ENCODE measurements at regions not wholly inside any gene's neighbourhood (a gene's known extent, or its start where the extent isn't known, plus 50 kb on each side); places are given as distances from the start of the nearest gene placed in this dataset.

DNA sequence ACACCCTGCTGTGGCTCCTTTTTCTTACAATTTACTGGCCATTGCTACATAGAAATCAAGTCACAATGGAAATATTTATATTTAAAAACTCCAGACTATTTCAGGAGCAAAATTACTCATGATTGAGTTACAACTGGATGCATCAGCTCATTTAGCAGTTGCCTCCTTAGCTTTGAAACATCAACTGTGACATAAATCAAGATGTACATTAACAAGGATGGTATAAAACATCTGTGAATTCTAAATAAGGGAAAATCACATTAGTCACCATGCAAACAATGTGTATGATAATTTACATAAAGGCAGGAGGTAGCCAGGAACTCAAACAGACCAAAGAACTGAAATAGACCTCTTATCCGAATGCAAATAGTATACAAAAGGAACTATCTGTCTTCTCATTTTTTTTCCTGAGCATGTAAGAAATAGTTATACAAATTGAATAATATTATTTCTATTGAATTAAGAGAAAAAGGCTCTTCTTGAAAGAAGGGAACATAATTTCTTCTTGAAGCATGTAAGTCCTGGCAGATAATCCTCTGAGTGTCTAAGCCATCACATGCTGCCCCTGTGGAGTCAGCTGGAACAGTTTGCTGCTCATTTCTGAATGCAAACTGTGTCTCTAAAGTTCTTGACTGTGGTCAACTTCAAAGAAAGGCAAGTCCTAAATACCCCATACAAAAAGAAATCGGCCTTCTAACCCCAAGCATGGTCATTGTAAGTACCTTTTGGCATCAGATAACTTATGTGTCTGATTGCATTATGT lies 151.2 kb downstream of the NAA11 start:
- no peak overlapping the region for H2AK5ac ChIP-seq (ENCODE audit: low read length)
- H3K79me1 ChIP-seq (ENCODE audit: low read length): no peaks in the 10 kb centered on the region
- no peaks in the 10 kb centered on the region for H3K79me2 ChIP-seq (ENCODE audit: control insufficient read depth, insufficient read depth, low read length)
- H3K4me1 ChIP-seq (ENCODE audit: control insufficient read depth, low read depth, low read length): no peaks in the 10 kb centered on the region
- H3K18ac ChIP-seq (ENCODE audit: low read length): no peak overlapping the region
- H3K27me3 ChIP-seq (ENCODE audit: insufficient read depth, low read length, poor library complexity): no peaks in the 10 kb centered on the region
- H3K27ac ChIP-seq (ENCODE audit: low read depth, low read length): no peak overlapping the region
- no peak overlapping the region for H2BK15ac ChIP-seq (replicated peaks; ENCODE audit: low read depth)
- no peak for DNase-seq
- no peak overlapping the region for H3K23ac ChIP-seq (ENCODE audit: low read length)
- no peak overlapping the region for H3K56ac ChIP-seq (ENCODE audit: low read length)
- H4K8ac ChIP-seq (ENCODE audit: low read depth, low read length): no peak overlapping the region
- H3K4ac ChIP-seq (ENCODE audit: low read depth, low read length): no peak overlapping the region
- H2BK120ac ChIP-seq (ENCODE audit: low read depth, low read length): no peak overlapping the region
- WGBS (ENCODE audit: extremely low coverage, insufficient coverage, low lambda C conversion rate): no CpG with 5 or more reads among the region's 2 CpGs
- H3K4me3 ChIP-seq (ENCODE audit: low read length): no peak overlapping the region
- H3K36me3 ChIP-seq (ENCODE audit: control insufficient read depth, insufficient read depth, low read length): no peaks in the 10 kb centered on the region
- H4K5ac ChIP-seq (ENCODE audit: low read length): no peak overlapping the region
- no peak overlapping the region for H3K4me2 ChIP-seq (ENCODE audit: low read length)
- H3K9ac ChIP-seq (ENCODE audit: low read length): no peak overlapping the region
- H2BK5ac ChIP-seq (ENCODE audit: low read length): no peak overlapping the region

- no peak overlapping the region for H3K4ac ChIP-seq (ENCODE audit: low read depth, low read length)
- H3K9ac ChIP-seq (ENCODE audit: low read length): no peak overlapping the region
- no peak overlapping the region for H2BK5ac ChIP-seq (ENCODE audit: low read length)
- H3K4me3 ChIP-seq (ENCODE audit: low read length): no peak overlapping the region
- H3K36me3 ChIP-seq (ENCODE audit: control insufficient read depth, insufficient read depth, low read length): no peaks in the 10 kb centered on the region
- H3K18ac ChIP-seq (ENCODE audit: low read length): no peak overlapping the region
- no CpG with 5 or more reads among the region's 2 CpGs for whole genome bisulfite sequencing (ENCODE audit: extremely low coverage, insufficient coverage, low lambda C conversion rate)
- no peak overlapping the region for H4K5ac ChIP-seq (ENCODE audit: low read length)
- no peak overlapping the region for H2AK5ac ChIP-seq (ENCODE audit: low read length)
- H3K4me2 ChIP-seq (ENCODE audit: low read length): no peak overlapping the region
- no peaks in the 10 kb centered on the region for H3K4me1 ChIP-seq (ENCODE audit: control insufficient read depth, low read depth, low read length)
- no peaks in the 10 kb centered on the region for H3K79me1 ChIP-seq (ENCODE audit: low read length)
- H3K56ac ChIP-seq (ENCODE audit: low read length): no peak overlapping the region
- H2BK120ac ChIP-seq (ENCODE audit: low read depth, low read length): no peak overlapping the region
- no peak overlapping the region for H2BK15ac ChIP-seq (replicated peaks; ENCODE audit: low read depth)
- H3K27ac ChIP-seq (ENCODE audit: low read depth, low read length): no peak overlapping the region
- H3K79me2 ChIP-seq (ENCODE audit: control insufficient read depth, insufficient read depth, low read length): no peaks in the 10 kb centered on the region
- no peak for DNase-seq
- H3K27me3 ChIP-seq (ENCODE audit: insufficient read depth, low read length, poor library complexity): no peaks in the 10 kb centered on the region
- H3K23ac ChIP-seq (ENCODE audit: low read length): no peak overlapping the region
- no peak overlapping the region for H4K8ac ChIP-seq (ENCODE audit: low read depth, low read length)
These were observed 152.7 kb downstream of the NAA11 start for GRCh38 chr4:79173186-79173585.

DNA sequence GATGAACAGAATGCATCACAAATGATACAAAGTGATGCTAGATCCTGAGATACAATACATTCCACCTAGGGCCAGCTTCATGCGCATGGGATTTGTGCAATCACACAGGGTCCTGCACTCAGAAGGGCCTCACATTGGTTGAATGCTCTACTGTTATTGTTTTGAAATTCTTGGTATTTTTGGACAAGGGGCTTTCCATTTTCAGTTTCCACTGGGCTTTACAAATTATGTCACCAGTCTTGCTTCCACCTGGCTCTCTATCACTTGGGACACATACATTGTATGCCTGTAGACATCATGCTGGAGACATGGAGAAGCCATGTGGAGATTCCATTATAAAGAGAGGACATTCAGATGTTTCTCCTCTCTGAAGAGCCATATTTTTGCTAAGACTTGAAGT lies 155.8 kb downstream of the NAA11 start:
- no peaks in the 10 kb centered on the region for H3K36me3 ChIP-seq (ENCODE audit: control insufficient read depth, insufficient read depth, low read length)

DNA sequence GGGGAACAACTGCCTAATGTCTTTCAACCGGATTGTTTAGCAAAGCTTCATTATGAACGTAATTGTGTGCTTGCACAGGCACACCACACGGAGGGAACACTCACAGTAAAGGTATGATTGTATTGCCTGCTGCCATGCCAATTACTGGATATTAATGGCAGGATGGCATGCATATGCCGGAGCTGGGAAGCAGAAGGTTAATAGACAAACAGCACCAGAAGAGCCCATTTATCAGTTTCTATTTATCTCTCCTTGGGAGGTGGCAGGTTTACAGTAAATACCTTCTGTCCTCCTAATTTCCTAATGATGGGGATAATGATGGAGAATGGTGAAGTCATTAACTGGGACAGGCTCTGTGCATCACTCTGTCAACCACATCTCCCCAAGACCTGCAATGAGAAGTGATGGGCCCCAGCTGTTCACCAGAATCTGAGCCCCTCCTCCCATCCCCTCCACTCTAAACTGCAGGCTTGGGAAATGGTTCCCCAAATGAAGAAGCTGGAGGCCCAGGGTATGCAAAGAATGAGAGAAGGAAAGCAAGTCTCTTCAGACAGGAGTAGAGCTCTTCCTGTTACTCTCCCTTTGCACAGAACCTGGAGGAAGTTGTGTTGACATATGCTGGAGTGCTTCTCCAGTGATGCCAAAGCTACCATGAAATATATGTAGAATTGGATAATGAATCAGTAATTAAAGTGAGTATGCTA lies 160.8 kb downstream of the NAA11 start:
- H4K8ac ChIP-seq (ENCODE audit: low read depth, low read length): no peak overlapping the region
- no peak overlapping the region for H2BK15ac ChIP-seq (replicated peaks; ENCODE audit: low read depth)
- H3K18ac ChIP-seq (ENCODE audit: low read length): no peak overlapping the region
- no peak overlapping the region for H4K5ac ChIP-seq (ENCODE audit: low read length)
- no peaks in the 10 kb centered on the region for H3K36me3 ChIP-seq (ENCODE audit: control insufficient read depth, insufficient read depth, low read length)
- H3K27me3 ChIP-seq (ENCODE audit: insufficient read depth, low read length, poor library complexity): no peaks in the 10 kb centered on the region
- H2BK120ac ChIP-seq (ENCODE audit: low read depth, low read length): no peak overlapping the region
- H3K79me1 ChIP-seq (ENCODE audit: low read length): no peaks in the 10 kb centered on the region
- peak; percentile 17 for DNase-seq
- no peak overlapping the region for H3K27ac ChIP-seq (ENCODE audit: low read depth, low read length)
- no CpG with 5 or more reads among the region's 4 CpGs for WGBS (ENCODE audit: extremely low coverage, insufficient coverage, low lambda C conversion rate)
- H2BK5ac ChIP-seq (ENCODE audit: low read length): no peak overlapping the region
- no peak overlapping the region for H3K4me3 ChIP-seq (ENCODE audit: low read length)
- no peaks in the 10 kb centered on the region for H3K79me2 ChIP-seq (ENCODE audit: control insufficient read depth, insufficient read depth, low read length)
- H3K4me1 ChIP-seq (ENCODE audit: control insufficient read depth, low read depth, low read length): peaks cover 6% of the 10 kb centered on the region
- H3K56ac ChIP-seq (ENCODE audit: low read length): no peak overlapping the region
- no peak overlapping the region for H3K9ac ChIP-seq (ENCODE audit: low read length)
- no peak overlapping the region for H2AK5ac ChIP-seq (ENCODE audit: low read length)
- H3K23ac ChIP-seq (ENCODE audit: low read length): no peak overlapping the region
- no peak overlapping the region for H3K4ac ChIP-seq (ENCODE audit: low read depth, low read length)
- no peak overlapping the region for H3K4me2 ChIP-seq (ENCODE audit: low read length)

More for the DNA sequence above, 155.8 kb downstream of the NAA11 start:
- Histone ChIP-seq H2BK15ac (replicated peaks; ENCODE audit: low read depth) (no peak overlapping the region), H3K27me3 (ENCODE audit: insufficient read depth, low read length, poor library complexity) (no peaks in the 10 kb centered on the region), H2AK5ac (ENCODE audit: low read length) (no peak overlapping the region), H3K4me3 (ENCODE audit: low read length) (no peak overlapping the region), H3K23ac (ENCODE audit: low read length) (no peak overlapping the region), H3K79me2 (ENCODE audit: control insufficient read depth, insufficient read depth, low read length) (no peaks in the 10 kb centered on the region), H3K56ac (ENCODE audit: low read length) (no peak overlapping the region), H2BK5ac (ENCODE audit: low read length) (no peak overlapping the region), H4K5ac (ENCODE audit: low read length) (no peak overlapping the region), H3K4me1 (ENCODE audit: control insufficient read depth, low read depth, low read length) (no peaks in the 10 kb centered on the region), H3K4me2 (ENCODE audit: low read length) (no peak overlapping the region), H3K9ac (ENCODE audit: low read length) (no peak overlapping the region), H3K27ac (ENCODE audit: low read depth, low read length) (no peak overlapping the region), H3K18ac (ENCODE audit: low read length) (no peak overlapping the region), H4K8ac (ENCODE audit: low read depth, low read length) (no peak overlapping the region), H3K79me1 (ENCODE audit: low read length) (no peaks in the 10 kb centered on the region), H3K4ac (ENCODE audit: low read depth, low read length) (no peak overlapping the region), H2BK120ac (ENCODE audit: low read depth, low read length) (no peak overlapping the region)
- no CpG with 5 or more reads among the region's 1 CpG for WGBS (ENCODE audit: extremely low coverage, insufficient coverage, low lambda C conversion rate)
- DNase-seq: no peak

DNA sequence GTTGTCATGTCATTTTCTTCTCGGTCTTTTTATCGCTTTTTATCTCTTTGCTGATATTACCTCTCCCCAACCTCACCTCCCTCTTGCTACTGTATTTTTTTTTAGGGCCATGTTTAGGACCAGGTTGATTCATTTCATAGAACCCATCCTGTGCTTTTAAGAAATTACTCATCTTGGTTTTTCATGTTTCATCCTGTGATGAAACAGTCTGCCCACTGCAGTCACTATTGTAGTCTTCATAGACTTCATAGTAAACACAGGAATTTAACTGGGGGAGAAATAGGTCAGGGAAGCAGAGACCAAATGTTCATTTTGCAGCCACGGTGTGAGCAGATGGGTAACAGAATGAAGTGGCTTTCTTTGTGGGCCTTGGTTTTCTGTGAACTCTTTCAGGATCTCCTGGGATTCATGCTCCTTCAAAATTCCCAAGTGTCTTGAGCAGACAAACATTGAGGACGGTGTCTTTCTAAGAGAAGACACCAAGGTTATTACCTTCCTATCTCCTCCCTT lies 161.8 kb downstream of the NAA11 start:
- Histone ChIP-seq H3K79me1 (ENCODE audit: low read length) (no peaks in the 10 kb centered on the region), H2BK120ac (ENCODE audit: low read depth, low read length) (no peak overlapping the region), H3K4me1 (ENCODE audit: control insufficient read depth, low read depth, low read length) (peaks cover 6% of the 10 kb centered on the region), H2BK5ac (ENCODE audit: low read length) (no peak overlapping the region), H3K4ac (ENCODE audit: low read depth, low read length) (no peak overlapping the region), H2BK15ac (replicated peaks; ENCODE audit: low read depth) (no peak overlapping the region), H3K9ac (ENCODE audit: low read length) (no peak overlapping the region), H3K79me2 (ENCODE audit: control insufficient read depth, insufficient read depth, low read length) (no peaks in the 10 kb centered on the region), H3K27ac (ENCODE audit: low read depth, low read length) (no peak overlapping the region), H4K8ac (ENCODE audit: low read depth, low read length) (no peak overlapping the region), H2AK5ac (ENCODE audit: low read length) (no peak overlapping the region), H3K4me2 (ENCODE audit: low read length) (no peak overlapping the region), H3K4me3 (ENCODE audit: low read length) (no peak overlapping the region), H4K5ac (ENCODE audit: low read length) (no peak overlapping the region), H3K27me3 (ENCODE audit: insufficient read depth, low read length, poor library complexity) (no peaks in the 10 kb centered on the region), H3K18ac (ENCODE audit: low read length) (peak overlapping the region; percentile 39), H3K36me3 (ENCODE audit: control insufficient read depth, insufficient read depth, low read length) (no peaks in the 10 kb centered on the region), H3K56ac (ENCODE audit: low read length) (no peak overlapping the region), H3K23ac (ENCODE audit: low read length) (no peak overlapping the region)
- peak; percentile 23 for DNase-seq
- no CpG with 5 or more reads among the region's 4 CpGs for WGBS (ENCODE audit: extremely low coverage, insufficient coverage, low lambda C conversion rate)
